HG02943 (cell line): ENCODE measurements at regions not wholly inside any gene's neighbourhood (a gene's known extent, or its start where the extent isn't known, plus 50 kb on each side); places are given as distances from the start of the nearest gene placed in this dataset.
"Not testable (repeated sequence)": the region's sequence is repeated elsewhere in the genome, so short reads cannot be mapped to it uniquely, and the experiment has no call there.

Source experiments
- ATAC-seq: cut with Tn5 transposase; IDR thresholded peaks from one replicate; pipeline ENCODE4 v1.9.1; 2021; ENCODE audit warnings: mild to moderate bottlenecking, low read depth, moderate library complexity; ENCODE audit not compliant: unreplicated experiment

DNA sequence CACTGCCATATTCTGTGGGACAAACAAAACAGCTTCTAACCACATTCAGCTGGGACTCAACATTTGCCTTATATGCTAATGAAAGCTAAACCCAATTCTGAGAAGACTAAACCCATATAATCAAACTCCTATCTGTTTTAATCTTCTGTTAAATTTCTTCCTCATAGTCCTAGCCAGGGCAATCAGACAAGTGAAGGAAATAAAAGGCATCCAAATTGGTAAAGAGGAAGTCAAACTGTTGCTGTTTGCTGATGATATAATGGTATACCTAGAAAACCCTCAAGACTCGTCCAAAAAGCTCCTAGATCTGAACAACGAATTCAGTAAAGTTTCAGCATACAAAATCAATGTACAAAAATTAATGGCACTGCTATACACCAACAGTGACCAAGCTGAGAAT lies 157.1 kb downstream of the PHLDA1 start:
- no peak for ATAC-seq

DNA sequence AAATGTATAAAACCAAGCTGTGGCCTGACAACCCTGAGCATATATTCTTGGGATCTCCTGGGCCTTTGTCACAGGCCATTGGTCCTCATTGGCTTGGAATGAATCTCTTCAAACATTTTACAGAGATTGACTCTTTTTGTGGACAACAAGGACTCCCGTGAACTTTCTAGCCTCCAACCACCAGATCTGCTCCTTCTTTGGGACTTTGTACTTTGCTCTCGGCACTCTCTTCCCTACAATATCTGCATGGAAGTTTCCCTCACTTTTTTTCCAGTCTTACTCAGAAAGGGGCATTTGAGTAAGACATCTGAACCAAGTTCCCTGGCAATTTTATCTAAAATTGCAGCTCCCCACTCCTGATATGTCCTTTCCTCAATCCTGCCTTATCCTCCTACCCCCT lies 158.8 kb downstream of the PHLDA1 start:
- no peak for ATAC-seq

DNA sequence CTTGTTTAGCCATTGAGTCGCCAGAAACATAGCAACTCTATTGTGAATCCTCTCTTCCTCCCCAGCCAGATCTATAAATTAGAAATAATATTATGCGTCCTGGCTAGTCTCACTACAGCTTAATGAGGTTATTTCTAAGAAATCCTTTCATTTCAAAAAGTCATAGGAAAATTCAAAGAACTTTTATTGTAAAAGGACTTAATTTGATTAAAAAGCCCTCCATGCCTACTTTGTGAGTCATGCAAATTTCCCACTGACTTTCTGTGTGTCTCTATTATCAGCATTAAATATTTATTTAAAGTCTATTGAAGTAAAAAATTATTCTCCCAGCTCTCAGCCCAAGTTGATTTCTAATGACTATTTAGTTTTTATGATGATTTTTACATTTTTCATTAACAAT lies 160.7 kb downstream of the PHLDA1 start:
- no peak for ATAC-seq

DNA sequence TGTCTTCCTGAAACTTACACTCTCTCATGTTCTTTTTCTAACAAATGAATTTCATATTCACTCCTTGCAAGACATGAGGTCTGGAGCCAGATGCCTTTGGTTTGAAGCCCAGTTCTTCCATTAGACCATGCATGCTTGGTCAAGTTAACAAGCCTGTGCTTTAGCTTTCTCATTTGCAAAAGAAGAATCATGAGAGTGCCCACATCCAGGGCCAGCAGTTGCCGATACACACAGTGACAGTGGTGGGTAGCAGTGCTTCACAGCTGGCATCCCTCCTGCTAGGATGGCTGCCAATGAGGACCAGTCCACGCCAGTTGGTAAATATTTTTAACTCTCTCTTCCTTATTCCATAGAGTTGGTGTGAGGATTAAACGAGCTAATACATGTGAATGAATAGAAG lies 163.1 kb downstream of the PHLDA1 start:
- no peak for ATAC-seq

DNA sequence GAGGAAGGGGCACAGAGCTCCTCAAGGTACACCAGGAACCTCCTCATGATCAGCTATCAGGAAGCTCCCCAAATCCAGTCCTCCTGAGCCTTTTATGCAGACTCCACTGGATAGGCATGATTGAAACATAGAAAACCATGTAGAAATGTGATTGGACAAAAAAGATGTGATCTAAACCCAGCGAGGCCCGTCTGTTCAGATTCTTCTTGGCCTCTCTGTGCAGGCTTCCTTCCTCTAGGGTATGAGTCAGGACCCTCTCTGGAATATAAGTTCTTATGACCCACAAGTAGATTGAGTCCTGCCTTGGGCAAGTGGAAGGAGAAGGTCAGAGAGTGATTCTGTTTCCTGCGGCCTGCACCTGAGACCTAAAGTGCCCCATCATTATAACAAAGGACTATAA lies 166.3 kb downstream of the PHLDA1 start:
- no peak for ATAC-seq

DNA sequence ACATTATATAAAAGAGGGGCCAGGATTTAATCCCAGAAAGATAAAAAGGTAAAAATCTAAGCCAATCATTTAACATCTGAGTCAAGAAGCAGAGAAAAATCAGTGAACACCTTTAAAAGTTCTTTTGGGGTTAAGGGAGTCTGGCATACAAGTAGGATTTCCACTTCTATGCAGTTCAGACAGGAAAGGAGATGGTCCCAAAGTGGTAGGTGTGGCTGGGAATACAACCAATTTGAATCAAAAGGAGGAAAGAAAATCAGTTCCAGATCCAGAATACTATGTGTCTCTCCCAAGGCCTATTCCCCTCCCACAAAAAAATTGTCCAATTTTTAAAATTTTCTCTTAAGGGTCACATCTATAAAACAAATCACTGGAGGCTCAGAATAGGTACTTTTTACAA lies 167.4 kb downstream of the PHLDA1 start:
- no peak for ATAC-seq

DNA sequence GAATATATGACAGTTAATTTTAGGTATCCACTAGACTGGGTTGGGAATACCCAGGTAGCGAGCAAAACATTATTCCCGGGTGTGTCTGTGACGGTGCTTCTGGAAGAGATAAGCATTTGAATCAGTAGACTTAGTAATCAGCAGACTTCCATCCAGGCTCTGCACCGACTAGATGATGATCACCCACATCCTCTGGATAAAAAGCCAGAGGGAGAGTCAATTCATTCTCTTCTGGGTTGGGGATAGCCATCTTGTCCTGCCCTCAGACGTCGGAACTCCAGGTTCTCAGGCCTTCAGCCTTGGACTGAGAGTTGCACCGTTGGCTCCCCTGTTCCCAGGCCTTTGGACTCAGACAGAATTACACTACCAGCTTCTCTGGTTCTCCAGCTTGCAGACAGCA lies 168.0 kb downstream of the PHLDA1 start:
- no peak for ATAC-seq

DNA sequence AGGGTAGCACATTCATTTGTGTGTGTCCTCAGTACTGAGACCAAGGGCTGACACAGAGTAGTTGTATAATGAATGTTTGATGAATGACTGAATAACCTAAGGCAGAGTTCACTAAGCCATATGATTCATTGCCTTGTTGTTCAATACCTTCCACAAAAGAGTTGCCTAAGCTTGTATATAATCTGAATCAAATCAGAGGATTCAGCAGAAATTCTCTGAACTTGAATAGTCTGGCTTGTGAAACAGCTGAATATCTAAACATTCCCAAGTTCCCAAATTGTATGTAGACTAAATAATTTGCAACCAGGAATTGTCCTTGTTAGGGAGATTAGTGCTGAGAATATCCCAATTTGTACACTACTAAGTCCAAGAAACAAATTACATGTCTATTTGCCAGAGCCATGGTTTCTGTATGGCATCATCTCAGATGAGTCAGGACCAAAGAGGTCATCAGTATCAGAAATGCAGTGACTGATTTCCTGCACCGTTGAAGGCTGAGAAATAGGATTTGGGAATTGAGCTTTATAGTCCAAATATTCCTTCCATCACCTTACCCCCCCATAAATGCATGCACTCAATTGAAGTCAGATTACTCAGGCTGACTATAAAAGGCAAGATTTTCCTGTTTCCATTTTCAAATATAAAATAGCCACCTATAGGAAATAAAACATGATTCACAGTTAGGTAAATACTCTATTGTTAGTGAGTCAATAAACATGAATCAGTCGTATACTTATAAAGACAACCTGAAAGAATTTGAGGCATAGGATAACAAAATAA lies 168.7 kb downstream of the PHLDA1 start:
- no peak for ATAC-seq

DNA sequence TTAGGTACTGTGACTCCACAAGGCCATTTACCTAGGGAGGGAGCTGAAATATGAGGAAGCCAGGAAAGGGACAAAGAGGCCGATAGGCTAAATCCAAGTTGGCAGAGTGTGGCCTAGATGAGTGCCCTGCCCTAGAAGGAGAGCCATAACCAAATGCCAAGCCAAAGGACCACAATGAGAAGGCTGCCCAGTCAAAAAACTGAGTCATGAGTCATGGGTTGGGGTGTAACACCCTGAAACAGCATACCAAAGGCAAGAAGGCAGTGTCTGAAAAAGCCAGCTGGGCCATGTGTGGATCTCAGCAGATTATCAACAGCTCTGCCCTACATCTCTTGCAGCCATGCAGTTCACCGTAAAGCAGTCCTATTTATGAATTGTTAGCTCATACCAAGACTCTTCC lies 171.7 kb downstream of the PHLDA1 start:
- no peak for ATAC-seq

DNA sequence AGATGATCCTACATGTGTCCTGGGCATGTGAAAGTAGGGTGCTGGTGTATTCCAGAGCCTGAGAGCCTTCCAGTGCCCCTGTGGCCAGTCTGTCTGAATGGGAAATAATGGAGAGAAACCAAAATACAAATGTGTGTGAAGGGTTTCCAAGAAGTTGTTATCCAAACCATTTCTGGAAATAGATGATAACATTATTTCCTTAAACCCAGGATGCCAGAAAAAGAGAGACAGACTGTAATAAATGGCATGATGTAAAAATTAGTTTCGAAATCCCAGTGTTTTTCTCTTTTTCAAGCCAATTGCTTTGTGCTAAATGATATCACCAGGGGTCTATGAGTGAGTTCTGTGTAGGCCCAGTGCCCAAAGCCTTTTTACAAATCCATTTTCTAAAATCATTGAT lies 175.3 kb downstream of the PHLDA1 start:
- ATAC-seq, result no peak

DNA sequence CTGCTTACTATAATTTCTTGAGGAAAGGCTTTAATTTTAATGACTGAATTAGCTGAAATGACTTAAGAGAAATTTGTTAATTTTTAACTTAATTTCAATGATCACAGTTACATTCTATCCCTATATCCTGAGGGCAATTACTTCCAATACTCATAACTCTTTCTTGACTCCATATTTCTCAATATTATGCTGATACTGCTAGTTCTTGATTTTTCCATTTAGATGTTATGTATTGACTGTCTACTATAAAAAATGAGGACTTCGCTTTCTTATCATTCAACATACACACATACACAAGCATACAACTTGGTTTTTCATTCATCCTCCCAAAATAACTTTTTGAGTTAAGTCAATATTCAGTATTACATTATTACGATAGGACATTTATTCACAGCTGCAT lies 176.2 kb downstream of the PHLDA1 start:
- ATAC-seq, result no peak

DNA sequence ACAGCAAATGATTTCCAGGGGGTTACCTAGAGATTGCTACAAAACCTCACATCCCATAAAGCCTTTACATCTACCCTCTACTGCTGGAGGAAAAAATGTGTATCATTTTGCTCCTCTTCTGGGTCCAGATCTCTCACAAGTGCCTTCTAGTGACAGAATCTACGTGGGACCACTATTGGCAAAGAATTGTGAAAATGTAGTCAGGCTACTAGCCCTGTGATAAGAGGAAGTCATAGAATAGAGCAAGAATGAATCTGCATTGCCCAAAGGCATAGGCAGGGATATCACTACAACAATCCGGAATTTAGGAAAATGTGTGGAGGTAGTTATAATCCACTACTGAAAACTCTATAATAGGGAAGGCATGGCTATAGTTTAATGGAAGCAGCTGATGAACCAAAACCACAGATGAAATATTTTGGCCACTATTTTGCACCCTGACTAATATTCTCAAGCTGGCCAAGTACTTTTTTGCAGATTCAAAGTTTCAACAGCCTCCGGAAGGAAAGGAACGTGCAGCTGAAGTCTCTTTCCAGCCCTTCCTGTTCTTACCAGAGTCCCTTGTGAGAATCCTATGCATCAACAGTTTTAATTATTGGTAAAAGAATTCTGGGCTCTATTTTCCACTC lies 176.8 kb downstream of the PHLDA1 start:
- ATAC-seq, result no peak

DNA sequence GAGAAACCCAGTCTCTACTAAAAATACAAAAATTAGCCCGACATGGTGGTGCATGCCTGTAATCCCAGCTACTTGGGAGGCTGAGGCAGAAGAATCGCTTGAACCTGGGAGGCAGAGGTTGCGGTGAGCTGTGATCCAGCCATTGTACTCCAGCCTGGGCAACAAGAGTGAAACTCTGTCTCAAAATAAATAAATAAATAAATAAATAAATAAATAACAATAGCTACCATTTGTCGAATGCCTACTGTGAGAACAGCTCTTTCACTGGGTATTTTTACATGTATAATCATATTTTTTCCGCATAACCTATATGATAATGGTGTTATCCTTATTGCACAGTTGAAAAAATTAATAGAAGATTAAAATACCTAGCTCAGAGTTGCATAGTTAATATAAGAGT lies 177.4 kb downstream of the PHLDA1 start:
- ATAC-seq, result not testable (repeated sequence)

DNA sequence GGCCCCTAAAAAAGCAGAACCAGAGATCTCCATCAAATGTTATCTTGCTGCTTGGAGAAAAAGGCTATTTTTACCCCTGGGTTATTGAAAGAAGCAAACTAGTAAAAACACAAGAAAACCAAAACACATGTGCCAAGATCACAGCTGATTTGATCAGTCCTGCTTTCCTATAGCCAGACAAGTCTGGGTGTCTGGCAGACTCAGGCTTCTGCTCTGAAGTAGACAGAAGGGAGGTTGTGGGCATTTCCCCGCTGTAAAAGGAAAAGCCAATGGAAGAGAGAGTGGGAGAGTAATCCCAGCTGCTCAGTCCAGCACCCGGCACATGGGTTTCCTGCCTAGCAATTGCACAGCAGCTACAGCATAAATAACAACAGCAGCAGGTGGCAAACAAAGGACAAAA lies 177.9 kb downstream of the PHLDA1 start:
- no peak for ATAC-seq

DNA sequence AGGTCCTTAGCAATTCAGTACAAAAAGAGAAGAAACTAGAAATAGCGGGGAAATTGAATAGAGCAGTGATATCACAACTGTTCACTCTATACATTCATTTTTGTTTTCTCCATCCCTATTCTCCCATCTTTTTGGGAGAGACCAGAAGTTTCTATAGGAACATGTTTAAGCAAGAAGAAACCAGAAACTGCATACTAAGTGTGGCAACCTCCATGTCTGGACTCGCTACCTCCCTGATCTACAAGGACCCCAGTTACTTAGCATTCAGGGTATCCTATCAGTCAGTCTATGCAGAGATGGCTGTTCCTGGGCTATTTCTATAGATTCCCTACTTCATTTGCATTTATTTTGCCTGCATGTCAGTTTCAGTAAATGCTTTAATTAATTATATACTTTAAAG lies 178.6 kb downstream of the PHLDA1 start:
- ATAC-seq, result no peak

DNA sequence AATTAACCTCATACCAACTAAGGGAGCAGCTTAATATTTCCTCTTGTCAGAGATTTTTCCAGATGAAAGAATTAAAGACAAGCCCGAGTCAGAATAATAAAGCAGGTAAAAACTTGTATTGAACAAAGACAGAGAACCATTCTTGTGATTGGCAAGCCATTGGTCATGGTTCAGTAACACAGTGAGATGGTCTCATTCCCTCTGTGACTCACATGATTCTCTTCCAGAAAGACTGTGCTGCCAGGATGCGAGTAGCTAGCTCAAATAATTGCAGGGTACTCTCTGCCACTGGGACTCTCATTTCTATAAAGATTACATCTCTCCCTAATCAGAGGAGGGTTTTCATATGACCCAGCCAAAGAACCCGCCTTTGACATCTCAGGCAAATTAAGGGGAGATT lies 179.4 kb downstream of the PHLDA1 start:
- no peak for ATAC-seq

DNA sequence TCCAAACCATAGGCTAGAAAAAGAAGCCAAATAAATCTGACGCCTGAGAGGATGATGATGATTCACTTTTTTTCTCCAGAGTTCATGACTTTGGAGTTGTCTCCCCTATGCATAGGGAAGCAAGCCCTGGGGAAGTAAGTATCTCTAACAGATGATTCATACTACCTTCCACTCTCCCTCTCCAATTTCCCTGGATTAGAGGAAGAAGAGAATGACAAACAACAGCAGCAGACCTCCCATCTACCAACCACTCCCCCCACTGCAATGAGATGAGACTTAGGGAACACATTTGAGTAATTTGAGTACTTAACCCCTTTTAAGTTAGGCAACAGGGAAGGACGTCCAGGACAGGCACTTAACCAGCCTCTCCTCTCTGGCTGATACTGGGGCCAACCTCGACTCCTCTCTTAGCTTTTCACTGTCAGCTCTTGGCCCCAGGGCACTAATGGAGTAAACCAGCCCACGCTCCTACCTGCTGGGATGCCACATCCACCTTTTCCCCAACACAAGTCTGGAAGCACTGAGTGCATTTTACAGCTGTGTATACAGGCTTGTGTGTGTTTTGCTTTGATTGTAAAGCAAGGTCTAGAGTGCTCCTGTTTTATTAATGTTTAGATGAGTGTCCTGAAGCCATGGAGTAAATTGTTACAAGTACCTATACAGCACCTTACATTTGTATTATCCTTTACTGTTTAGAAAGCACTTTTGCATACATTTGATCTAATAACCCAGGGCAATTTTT lies 180.7 kb downstream of the PHLDA1 start:
- no peak for ATAC-seq

DNA sequence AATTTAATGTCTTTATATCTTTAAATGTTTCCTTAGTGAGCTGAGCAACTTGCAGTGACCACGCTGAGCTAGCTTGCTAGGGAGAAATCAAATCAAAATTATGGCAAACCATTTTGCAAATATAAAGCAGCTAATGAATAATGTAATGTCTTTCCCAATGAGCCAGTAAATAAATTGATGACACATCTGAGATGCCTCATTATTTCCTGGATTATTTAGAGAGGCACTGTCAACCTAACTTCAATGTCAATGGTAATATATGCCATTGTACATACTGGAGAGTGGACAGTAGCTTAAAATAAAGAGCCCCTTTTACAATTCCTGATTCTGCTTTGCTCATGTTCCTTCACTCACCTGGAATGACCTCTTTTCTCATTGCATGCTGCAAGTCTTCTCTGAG lies 182.6 kb downstream of the PHLDA1 start:
- ATAC-seq, result no peak

DNA sequence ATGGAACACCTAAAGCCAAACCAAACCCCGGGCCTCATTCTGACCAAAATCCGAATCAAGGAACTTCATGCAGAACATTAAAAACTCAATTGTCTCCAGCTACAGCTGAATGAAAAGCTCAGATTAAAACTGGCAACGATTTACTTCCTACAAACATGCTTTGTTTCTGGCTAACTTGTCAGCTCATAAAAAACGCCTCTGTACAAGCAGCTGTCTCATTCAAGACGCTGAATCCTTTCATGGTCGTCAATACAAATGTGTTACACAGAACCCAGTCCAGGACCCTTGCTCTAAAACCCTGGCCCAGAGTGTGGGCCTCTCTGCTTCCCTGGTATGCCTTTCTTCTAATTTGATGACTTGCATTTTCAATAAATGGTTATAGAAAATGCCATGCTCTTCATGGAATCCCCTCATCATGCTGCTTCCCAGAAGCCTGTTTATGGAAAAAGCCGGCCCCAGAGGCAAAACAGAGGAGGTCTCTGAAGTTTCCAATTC lies 183.1 kb downstream of the PHLDA1 start:
- no peak for ATAC-seq

DNA sequence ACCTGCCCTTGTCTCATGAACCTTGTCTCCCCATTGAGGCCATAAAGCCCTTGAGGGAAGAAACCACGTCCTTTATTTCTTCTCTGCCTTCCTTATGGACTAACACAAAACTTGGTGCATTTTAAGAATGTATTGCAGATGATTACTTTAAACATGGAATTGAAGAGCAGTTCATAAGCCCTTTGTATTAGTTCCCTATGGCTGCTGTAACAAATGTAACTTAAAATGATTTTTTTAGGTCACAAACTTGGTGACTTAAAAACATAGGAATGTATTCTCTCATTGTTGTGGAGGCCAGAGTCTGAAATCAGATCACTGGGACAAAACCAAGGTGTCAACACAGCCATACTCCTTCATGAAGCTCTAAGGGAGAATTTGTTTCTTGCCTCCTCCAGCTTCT lies 185.5 kb downstream of the PHLDA1 start:
- ATAC-seq, result no peak

DNA sequence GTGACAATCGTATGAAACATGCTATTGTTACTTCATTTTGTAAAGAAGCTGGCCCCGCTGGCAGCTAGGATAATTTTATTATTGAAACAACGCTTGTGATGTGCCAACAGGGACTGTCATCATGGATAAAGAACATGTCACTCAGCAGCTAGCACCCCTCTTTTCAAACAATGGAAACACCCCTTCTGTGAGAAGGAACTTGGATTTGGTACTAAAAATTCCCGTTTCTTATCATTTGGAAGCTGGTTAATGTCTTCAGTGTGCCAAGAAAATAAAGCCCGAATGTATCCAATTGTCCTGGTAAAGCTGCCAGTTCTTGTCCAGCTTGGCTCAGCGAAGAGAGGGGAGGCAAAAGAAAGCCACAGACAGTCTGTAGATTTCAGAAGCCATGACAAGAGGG lies 186.6 kb downstream of the PHLDA1 start:
- no peak for ATAC-seq
